Vagina (tissue), 2 donors: ENCODE measurements at regions not wholly inside any gene's neighbourhood (a gene's known extent, or its start where the extent isn't known, plus 50 kb on each side); places are given as distances from the start of the nearest gene placed in this dataset.

Experiments
- CTCF ChIP-seq, 3 experiments: fragments of 450-650 bp in 2 of 3; fragments of 200-600 bp in 1 of 3; sonication (generic) in 1 of 3; IDR thresholded peaks; one replicate each; pipeline ENCODE4 v1.5.1; 2017 to 2019; ENCODE audit warnings: antibody characterized with exemption in 3 of 3, mild to moderate bottlenecking in 2 of 3, moderate library complexity in 2 of 3
- POLR2AphosphoS5 ChIP-seq, 2 donors: sonication (generic); formaldehyde crosslinking; IDR thresholded peaks; one replicate each; pipeline ENCODE4 v1.9.0; 2017; ENCODE audit warnings: antibody characterized with exemption in 2 of 2, mild to moderate bottlenecking in 2 of 2, low read depth in 1 of 2; ENCODE audit not compliant: insufficient read depth in 1 of 2

GRCh38 chr3:64801856-64802255 is 114.1 kb upstream of the ADAMTS9 start:
- TF ChIP-seq CTCF (IDR thresholded peaks at IDR 0.05), result no peak
- TF ChIP-seq POLR2AphosphoS5 (IDR thresholded peaks at IDR 0.05; ENCODE audit: insufficient read depth in 1 of 2, low read depth in 1 of 2), result no peak
